ENCODE measurements at regions not wholly inside any gene's neighbourhood (a gene's known extent, or its start where the extent isn't known, plus 50 kb on each side); places are given as distances from the start of the nearest gene placed in this dataset.
"Not testable (repeated sequence)": the region's sequence is repeated elsewhere in the genome, so short reads cannot be mapped to it uniquely, and the experiment has no call there.

DNA sequence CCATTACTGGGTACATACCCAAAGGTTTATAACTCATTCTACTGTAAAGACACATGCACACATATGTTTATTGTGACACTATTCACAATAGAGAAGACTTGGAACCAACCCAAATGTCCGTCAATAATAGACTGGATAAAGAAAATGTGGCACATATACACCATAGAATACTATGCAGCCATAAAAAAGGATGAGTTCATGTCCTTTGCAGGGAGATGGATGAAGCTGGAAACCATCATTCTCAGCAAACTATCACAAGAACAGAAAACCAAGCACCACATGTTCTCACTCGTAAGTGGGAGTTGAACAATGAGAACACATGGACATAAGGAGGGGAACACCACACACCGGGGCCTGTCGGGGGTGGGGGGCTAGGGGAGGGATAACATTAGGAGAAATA lies 196.9 kb upstream of the CAND1 start:
- not testable (repeated sequence) for H3K14ac ChIP-seq (ENCODE audit: low read length); H3K27me3 ChIP-seq (ENCODE audit: insufficient read depth, low read length); H2AK5ac ChIP-seq (ENCODE audit: low read length); H3K9me3 ChIP-seq (ENCODE audit: insufficient read depth, low read depth, low read length); H4K12ac ChIP-seq (ENCODE audit: low read depth, low read length); H4K91ac ChIP-seq (ENCODE audit: low read depth, low read length); H3K79me1 ChIP-seq (ENCODE audit: low read length); H3K4me3 ChIP-seq (ENCODE audit: low read depth, low read length); H3K23ac ChIP-seq (ENCODE audit: low read length); DNase-seq; H3K18ac ChIP-seq (ENCODE audit: low read length); H2BK120ac ChIP-seq (ENCODE audit: insufficient read depth, low read length, poor library complexity); H4K8ac ChIP-seq (ENCODE audit: low read depth, low read length); H3K9ac ChIP-seq (ENCODE audit: low read length); H2BK5ac ChIP-seq (ENCODE audit: low read depth, low read length, poor library complexity); H3K36me3 ChIP-seq (ENCODE audit: control insufficient read depth in 1 of 2, insufficient read depth in 2 of 2, low read length in 2 of 2); H2AFZ ChIP-seq (ENCODE audit: insufficient read depth, low read length, poor library complexity); H2BK12ac ChIP-seq (ENCODE audit: low read length); H3K79me2 ChIP-seq (ENCODE audit: control insufficient read depth, insufficient read depth, low read length, poor library complexity); H3K4me2 ChIP-seq (ENCODE audit: low read length); H3K27ac ChIP-seq (ENCODE audit: low read depth, low read length); H3K4ac ChIP-seq (ENCODE audit: low read depth, low read length)
- no CpG with 5 or more reads among the region's 4 CpGs for WGBS (ENCODE audit: extremely low coverage, insufficient coverage, insufficient read length)
- H3K4me1 ChIP-seq (ENCODE audit: control insufficient read depth in 1 of 2, insufficient read depth in 2 of 2, low read length in 2 of 2), result peaks cover 7 to 11% of the 10 kb centered on the region in 2 experiments

DNA sequence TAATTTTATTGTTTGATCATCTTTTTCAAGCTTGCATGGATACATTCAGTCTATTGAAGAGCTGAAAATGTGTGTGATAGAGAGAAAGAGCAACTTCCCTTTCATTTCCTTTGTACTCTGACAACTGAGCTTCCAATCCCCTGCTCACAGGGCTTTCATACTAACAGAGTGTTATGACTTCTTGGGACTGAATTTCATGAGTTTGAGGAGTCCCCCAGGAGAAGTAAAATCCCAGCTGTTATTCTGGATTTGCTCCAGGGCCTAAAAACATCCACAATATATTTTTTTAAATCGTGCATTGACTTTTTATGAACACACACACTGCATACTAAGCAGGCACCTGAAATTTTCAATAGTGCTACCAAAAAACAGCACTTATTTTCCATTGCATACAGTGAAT lies 195.8 kb upstream of the CAND1 start:
- H3K9me3 ChIP-seq (ENCODE audit: insufficient read depth, low read depth, low read length), result no peaks in the 10 kb centered on the region
- DNase-seq, result no peak
- no peak overlapping the region for H3K18ac ChIP-seq (ENCODE audit: low read length)
- no CpG with 5 or more reads among the region's 1 CpG for WGBS (ENCODE audit: extremely low coverage, insufficient coverage, insufficient read length)
- no peak overlapping the region for H2AK5ac ChIP-seq (ENCODE audit: low read length)
- no peak overlapping the region for H3K14ac ChIP-seq (ENCODE audit: low read length)
- H3K4me1 ChIP-seq (ENCODE audit: control insufficient read depth in 1 of 2, insufficient read depth in 2 of 2, low read length in 2 of 2), result peaks cover 4 to 6% of the 10 kb centered on the region in 2 experiments
- H2BK12ac ChIP-seq (ENCODE audit: low read length), result no peak overlapping the region
- no peak overlapping the region for H3K4me2 ChIP-seq (ENCODE audit: low read length)
- peaks cover 9% of the 10 kb centered on the region for H3K79me1 ChIP-seq (ENCODE audit: low read length)
- no peaks in the 10 kb centered on the region for H3K27me3 ChIP-seq (ENCODE audit: insufficient read depth, low read length)
- H2BK5ac ChIP-seq (ENCODE audit: low read depth, low read length, poor library complexity), result no peak overlapping the region
- no peak overlapping the region for H3K9ac ChIP-seq (ENCODE audit: low read length)
- no peak overlapping the region for H2AFZ ChIP-seq (ENCODE audit: insufficient read depth, low read length, poor library complexity)
- H3K79me2 ChIP-seq (ENCODE audit: control insufficient read depth, insufficient read depth, low read length, poor library complexity), result peaks cover 3% of the 10 kb centered on the region
- no peak overlapping the region for H4K91ac ChIP-seq (ENCODE audit: low read depth, low read length)
- no peak overlapping the region for H3K4me3 ChIP-seq (ENCODE audit: low read depth, low read length)
- H3K23ac ChIP-seq (ENCODE audit: low read length), result no peak overlapping the region
- H4K12ac ChIP-seq (ENCODE audit: low read depth, low read length), result no peak overlapping the region
- no peak overlapping the region for H3K27ac ChIP-seq (ENCODE audit: low read depth, low read length)
- H3K36me3 ChIP-seq (ENCODE audit: control insufficient read depth in 1 of 2, insufficient read depth in 2 of 2, low read length in 2 of 2), result no peaks in the 10 kb centered on the region
- H3K4ac ChIP-seq (ENCODE audit: low read depth, low read length), result no peak overlapping the region
- no peak overlapping the region for H4K8ac ChIP-seq (ENCODE audit: low read depth, low read length)
- H2BK120ac ChIP-seq (ENCODE audit: insufficient read depth, low read length, poor library complexity), result no peak overlapping the region

DNA sequence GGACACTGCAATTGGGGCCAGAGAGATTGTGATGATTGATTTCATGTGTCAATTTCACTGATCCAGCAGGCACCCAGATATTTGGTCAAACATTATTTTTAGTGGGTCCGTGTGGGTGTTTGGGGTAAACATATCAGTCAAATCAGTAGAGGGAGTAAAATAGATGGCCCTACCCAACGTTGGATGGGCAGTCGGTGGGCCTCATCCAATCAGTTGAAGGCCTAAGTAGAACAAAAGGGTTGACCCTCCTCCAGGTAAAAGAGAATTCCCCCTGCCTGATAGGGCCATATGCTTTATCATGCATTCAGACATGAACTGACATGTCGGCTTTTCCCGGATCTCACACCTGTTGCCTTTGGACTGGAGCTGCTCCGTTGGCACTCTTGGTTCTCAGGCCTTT lies 195.1 kb upstream of the CAND1 start:
- no peak overlapping the region for H4K12ac ChIP-seq (ENCODE audit: low read depth, low read length)
- H3K36me3 ChIP-seq (ENCODE audit: control insufficient read depth in 1 of 2, insufficient read depth in 2 of 2, low read length in 2 of 2), result no peaks in the 10 kb centered on the region
- no peak overlapping the region for H3K14ac ChIP-seq (ENCODE audit: low read length)
- no peak overlapping the region for H2BK5ac ChIP-seq (ENCODE audit: low read depth, low read length, poor library complexity)
- H3K18ac ChIP-seq (ENCODE audit: low read length), result no peak overlapping the region
- H4K91ac ChIP-seq (ENCODE audit: low read depth, low read length), result no peak overlapping the region
- no peak overlapping the region for H2AFZ ChIP-seq (ENCODE audit: insufficient read depth, low read length, poor library complexity)
- no peak overlapping the region for H3K27ac ChIP-seq (ENCODE audit: low read depth, low read length)
- no CpG with 5 or more reads among the region's 6 CpGs for WGBS (ENCODE audit: extremely low coverage, insufficient coverage, insufficient read length)
- H2BK120ac ChIP-seq (ENCODE audit: insufficient read depth, low read length, poor library complexity), result no peak overlapping the region
- no peak overlapping the region for H3K4ac ChIP-seq (ENCODE audit: low read depth, low read length)
- H3K9ac ChIP-seq (ENCODE audit: low read length), result no peak overlapping the region
- H3K79me2 ChIP-seq (ENCODE audit: control insufficient read depth, insufficient read depth, low read length, poor library complexity), result peaks cover 2% of the 10 kb centered on the region
- no peak overlapping the region for H3K4me3 ChIP-seq (ENCODE audit: low read depth, low read length)
- H3K4me1 ChIP-seq (ENCODE audit: control insufficient read depth in 1 of 2, insufficient read depth in 2 of 2, low read length in 2 of 2), result peaks cover 4 to 6% of the 10 kb centered on the region in 2 experiments
- H4K8ac ChIP-seq (ENCODE audit: low read depth, low read length), result no peak overlapping the region
- no peaks in the 10 kb centered on the region for H3K9me3 ChIP-seq (ENCODE audit: insufficient read depth, low read depth, low read length)
- no peak for DNase-seq
- peaks cover 6% of the 10 kb centered on the region for H3K79me1 ChIP-seq (ENCODE audit: low read length)
- H3K27me3 ChIP-seq (ENCODE audit: insufficient read depth, low read length), result no peaks in the 10 kb centered on the region
- no peak overlapping the region for H3K4me2 ChIP-seq (ENCODE audit: low read length)
- H2BK12ac ChIP-seq (ENCODE audit: low read length), result no peak overlapping the region
- no peak overlapping the region for H3K23ac ChIP-seq (ENCODE audit: low read length)
- no peak overlapping the region for H2AK5ac ChIP-seq (ENCODE audit: low read length)

DNA sequence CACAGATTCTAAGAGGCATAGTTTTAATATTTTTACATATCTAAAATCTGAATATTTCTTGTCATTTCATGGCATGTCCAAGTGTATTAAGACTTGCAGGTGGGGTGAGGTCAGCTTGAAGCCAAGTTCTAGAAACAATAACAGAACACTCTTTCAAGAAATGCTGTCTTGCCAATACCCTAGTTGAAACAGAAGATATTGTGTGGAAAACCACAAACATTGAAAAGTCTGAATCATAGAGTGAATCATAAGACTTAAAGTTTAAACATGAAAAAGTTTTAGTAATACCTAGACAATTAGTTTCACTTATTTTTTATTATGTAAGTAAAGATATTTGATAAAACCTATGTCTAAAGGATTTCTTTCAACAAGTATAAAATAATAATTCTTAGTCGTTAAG lies 191.5 kb upstream of the CAND1 start:
- Histone ChIP-seq H3K4me1 (ENCODE audit: control insufficient read depth in 1 of 2, insufficient read depth in 2 of 2, low read length in 2 of 2) (no peaks in the 10 kb centered on the region), H3K79me1 (ENCODE audit: low read length) (no peaks in the 10 kb centered on the region), H2BK5ac (ENCODE audit: low read depth, low read length, poor library complexity) (no peak overlapping the region), H2BK120ac (ENCODE audit: insufficient read depth, low read length, poor library complexity) (no peak overlapping the region), H4K8ac (ENCODE audit: low read depth, low read length) (no peak overlapping the region), H4K12ac (ENCODE audit: low read depth, low read length) (no peak overlapping the region), H3K9me3 (ENCODE audit: insufficient read depth, low read depth, low read length) (no peaks in the 10 kb centered on the region), H3K27ac (ENCODE audit: low read depth, low read length) (no peak overlapping the region), H2BK12ac (ENCODE audit: low read length) (no peak overlapping the region), H3K27me3 (ENCODE audit: insufficient read depth, low read length) (no peaks in the 10 kb centered on the region), H3K36me3 (ENCODE audit: control insufficient read depth in 1 of 2, insufficient read depth in 2 of 2, low read length in 2 of 2) (no peaks in the 10 kb centered on the region), H3K4me3 (ENCODE audit: low read depth, low read length) (no peak overlapping the region), H3K4ac (ENCODE audit: low read depth, low read length) (no peak overlapping the region), H4K91ac (ENCODE audit: low read depth, low read length) (no peak overlapping the region), H3K23ac (ENCODE audit: low read length) (no peak overlapping the region), H2AFZ (ENCODE audit: insufficient read depth, low read length, poor library complexity) (no peak overlapping the region), H3K9ac (ENCODE audit: low read length) (no peak overlapping the region), H3K18ac (ENCODE audit: low read length) (no peak overlapping the region), H2AK5ac (ENCODE audit: low read length) (no peak overlapping the region), H3K79me2 (ENCODE audit: control insufficient read depth, insufficient read depth, low read length, poor library complexity) (no peaks in the 10 kb centered on the region), H3K14ac (ENCODE audit: low read length) (no peak overlapping the region), H3K4me2 (ENCODE audit: low read length) (no peak overlapping the region)
- WGBS (ENCODE audit: extremely low coverage, insufficient coverage, insufficient read length), result no CpG with 5 or more reads among the region's 1 CpG
- no peak for DNase-seq
